Activated B cell treated with CpG ODN at 0.5 μM for 24 hours (primary cell): ENCODE measurements at regions not wholly inside any gene's neighbourhood (a gene's known extent, or its start where the extent isn't known, plus 50 kb on each side); places are given as distances from the start of the nearest gene placed in this dataset.

Source experiments
- ATAC-seq: fragments of 200-7000 bp; cut with Tn5 transposase; one replicate; pipeline ENCODE4 v1.10.0; 2021; ENCODE audit warnings: low read depth, mild to moderate bottlenecking, moderate library complexity
- CTCF ChIA-PET: fragments of 350-600 bp; sonication (Branson Sonifier 250); formaldehyde crosslinking; loops from one replicate; lab custom pipeline; 2021; ENCODE audit warnings: antibody characterized with exemption; lab: Charles Lee
- POLR2A ChIA-PET: fragments of 350-600 bp; sonication (Branson Sonifier 250); formaldehyde crosslinking; loops from one replicate; lab custom pipeline; 2021; ENCODE audit warnings: antibody characterized with exemption; lab: Charles Lee
- DNase-seq: peaks from one replicate; pipeline ENCODE4 v3.0.0; 2022
- H3K27ac Mint-ChIP-seq: one replicate; pipeline ENCODE4 v1.8.0; 2020; ENCODE audit warnings: mixed read lengths
- H3K27me3 Mint-ChIP-seq: one replicate; pipeline ENCODE4 v1.8.0; 2021; ENCODE audit warnings: mixed read lengths
- H3K36me3 Mint-ChIP-seq: one replicate; pipeline ENCODE4 v1.8.0; 2021; ENCODE audit warnings: low read depth, mixed read lengths
- H3K4me1 Mint-ChIP-seq: one replicate; pipeline ENCODE4 v1.8.0; 2021; ENCODE audit warnings: mixed read lengths
- H3K4me3 Mint-ChIP-seq: one replicate; pipeline ENCODE4 v1.8.0; 2020; ENCODE audit warnings: mild to moderate bottlenecking, mixed read lengths
- H3K9me3 Mint-ChIP-seq: one replicate; pipeline ENCODE4 v1.8.0; 2020; ENCODE audit warnings: mixed read lengths
- intact Hi-C: fragments of 100-400 bp; cut with micrococcal nuclease; formaldehyde crosslinking; loops from one replicate; pipeline ENCODE4 v1.15.1; 2024
- TF ChIP-seq, protein P1 (sequence below): fragments of 200-600 bp; IDR thresholded peaks from one replicate; pipeline ENCODE4 v1.8.0; 2022; ENCODE audit warnings: antibody characterized with exemption, mild to moderate bottlenecking

DNA sequence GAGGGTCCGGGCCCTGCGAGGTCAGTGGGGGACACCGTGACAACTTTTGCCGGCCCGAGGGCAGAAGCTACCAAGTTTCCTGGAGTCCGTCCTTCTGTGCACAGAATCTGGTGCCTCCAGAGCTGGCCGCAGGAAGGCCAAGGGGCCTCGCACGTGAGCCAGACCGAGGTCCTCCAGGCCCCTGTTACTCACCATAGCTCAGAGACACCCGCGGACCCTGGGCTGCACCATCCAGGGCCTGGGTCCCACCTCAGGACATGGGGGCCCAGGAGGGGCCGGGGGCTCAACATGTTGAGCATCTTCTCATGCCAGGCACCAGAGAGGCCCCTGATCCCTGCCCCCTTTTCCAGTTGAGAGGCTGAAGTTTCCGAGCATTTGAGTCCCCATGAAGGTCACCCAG lies 87.9 kb downstream of the HMX1 start:
- no peaks in the 10 kb centered on the region for H3K4me1 Mint-ChIP-seq
- POLR2A ChIA-PET = no interaction called here
- no peaks in the 10 kb centered on the region for H3K36me3 Mint-ChIP-seq
- no peaks in the 10 kb centered on the region for H3K9me3 Mint-ChIP-seq
- CTCF ChIA-PET = no interaction called here
- intact Hi-C loops = no loop called here
- DNase-seq = no peak
- TF ChIP-seq, protein P1, sequence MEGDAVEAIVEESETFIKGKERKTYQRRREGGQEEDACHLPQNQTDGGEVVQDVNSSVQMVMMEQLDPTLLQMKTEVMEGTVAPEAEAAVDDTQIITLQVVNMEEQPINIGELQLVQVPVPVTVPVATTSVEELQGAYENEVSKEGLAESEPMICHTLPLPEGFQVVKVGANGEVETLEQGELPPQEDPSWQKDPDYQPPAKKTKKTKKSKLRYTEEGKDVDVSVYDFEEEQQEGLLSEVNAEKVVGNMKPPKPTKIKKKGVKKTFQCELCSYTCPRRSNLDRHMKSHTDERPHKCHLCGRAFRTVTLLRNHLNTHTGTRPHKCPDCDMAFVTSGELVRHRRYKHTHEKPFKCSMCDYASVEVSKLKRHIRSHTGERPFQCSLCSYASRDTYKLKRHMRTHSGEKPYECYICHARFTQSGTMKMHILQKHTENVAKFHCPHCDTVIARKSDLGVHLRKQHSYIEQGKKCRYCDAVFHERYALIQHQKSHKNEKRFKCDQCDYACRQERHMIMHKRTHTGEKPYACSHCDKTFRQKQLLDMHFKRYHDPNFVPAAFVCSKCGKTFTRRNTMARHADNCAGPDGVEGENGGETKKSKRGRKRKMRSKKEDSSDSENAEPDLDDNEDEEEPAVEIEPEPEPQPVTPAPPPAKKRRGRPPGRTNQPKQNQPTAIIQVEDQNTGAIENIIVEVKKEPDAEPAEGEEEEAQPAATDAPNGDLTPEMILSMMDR = no peak
- ATAC-seq = no peak
- no peaks in the 10 kb centered on the region for H3K27me3 Mint-ChIP-seq
- no peak overlapping the region for H3K4me3 Mint-ChIP-seq
- no peak overlapping the region for H3K27ac Mint-ChIP-seq

DNA sequence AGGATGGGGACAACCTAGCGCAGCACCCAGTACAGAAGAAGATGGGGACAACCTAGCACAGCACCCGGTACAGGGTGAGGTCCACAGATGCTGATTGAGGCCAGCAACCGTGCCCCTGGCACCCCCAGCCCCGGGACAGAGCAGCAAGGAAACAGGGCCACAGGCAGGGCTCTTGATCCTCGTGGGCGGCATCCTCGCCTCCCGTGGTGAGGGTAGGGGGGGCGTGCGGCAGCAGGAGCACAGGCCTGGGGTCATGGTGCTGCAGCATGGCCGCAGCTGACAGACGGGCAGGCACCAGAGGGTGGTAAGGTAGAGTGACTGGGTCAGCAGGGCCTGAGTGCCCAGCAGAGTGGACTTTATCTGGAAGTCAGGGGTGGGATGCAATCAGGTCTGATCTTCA lies 89.5 kb downstream of the HMX1 start:
- H3K27ac Mint-ChIP-seq = no peak overlapping the region
- no peak for DNase-seq
- no peak for ATAC-seq
- ChIA-PET CTCF (no interaction called here), POLR2A (no interaction called here)
- no peak overlapping the region for H3K4me3 Mint-ChIP-seq
- H3K36me3 Mint-ChIP-seq = no peaks in the 10 kb centered on the region
- TF ChIP-seq, protein P1 = no peak
- no peaks in the 10 kb centered on the region for H3K27me3 Mint-ChIP-seq
- no peaks in the 10 kb centered on the region for H3K4me1 Mint-ChIP-seq
- intact Hi-C loops = no loop called here
- no peaks in the 10 kb centered on the region for H3K9me3 Mint-ChIP-seq

DNA sequence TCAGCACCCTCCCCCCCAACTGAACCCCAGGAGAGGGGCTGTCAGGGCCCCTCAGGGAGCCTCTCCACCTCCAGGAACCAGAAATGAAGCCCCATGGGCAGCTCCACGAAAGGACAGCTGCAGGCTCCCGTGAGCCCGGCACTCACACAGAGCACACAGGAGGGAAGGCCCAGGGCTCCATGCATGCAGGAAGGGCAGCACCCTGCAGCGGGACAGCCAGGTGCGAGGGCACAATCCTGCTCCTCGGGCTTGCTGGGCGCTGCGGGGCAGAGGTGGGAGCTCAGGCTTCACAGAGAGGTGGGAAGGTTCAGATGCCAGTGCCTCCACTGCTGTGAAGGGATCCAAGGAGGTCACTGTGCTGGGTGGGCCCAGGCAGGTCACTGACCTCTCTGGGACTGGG lies 90.0 kb downstream of the HMX1 start:
- no peaks in the 10 kb centered on the region for H3K9me3 Mint-ChIP-seq
- ATAC-seq = no peak
- POLR2A ChIA-PET = no interaction called here
- CTCF ChIA-PET = no interaction called here
- no peaks in the 10 kb centered on the region for H3K27me3 Mint-ChIP-seq
- no peak for DNase-seq
- TF ChIP-seq, protein P1 = no peak
- intact Hi-C loops = no loop called here
- no peaks in the 10 kb centered on the region for H3K4me1 Mint-ChIP-seq
- no peak overlapping the region for H3K4me3 Mint-ChIP-seq
- no peak overlapping the region for H3K27ac Mint-ChIP-seq
- H3K36me3 Mint-ChIP-seq = no peaks in the 10 kb centered on the region

DNA sequence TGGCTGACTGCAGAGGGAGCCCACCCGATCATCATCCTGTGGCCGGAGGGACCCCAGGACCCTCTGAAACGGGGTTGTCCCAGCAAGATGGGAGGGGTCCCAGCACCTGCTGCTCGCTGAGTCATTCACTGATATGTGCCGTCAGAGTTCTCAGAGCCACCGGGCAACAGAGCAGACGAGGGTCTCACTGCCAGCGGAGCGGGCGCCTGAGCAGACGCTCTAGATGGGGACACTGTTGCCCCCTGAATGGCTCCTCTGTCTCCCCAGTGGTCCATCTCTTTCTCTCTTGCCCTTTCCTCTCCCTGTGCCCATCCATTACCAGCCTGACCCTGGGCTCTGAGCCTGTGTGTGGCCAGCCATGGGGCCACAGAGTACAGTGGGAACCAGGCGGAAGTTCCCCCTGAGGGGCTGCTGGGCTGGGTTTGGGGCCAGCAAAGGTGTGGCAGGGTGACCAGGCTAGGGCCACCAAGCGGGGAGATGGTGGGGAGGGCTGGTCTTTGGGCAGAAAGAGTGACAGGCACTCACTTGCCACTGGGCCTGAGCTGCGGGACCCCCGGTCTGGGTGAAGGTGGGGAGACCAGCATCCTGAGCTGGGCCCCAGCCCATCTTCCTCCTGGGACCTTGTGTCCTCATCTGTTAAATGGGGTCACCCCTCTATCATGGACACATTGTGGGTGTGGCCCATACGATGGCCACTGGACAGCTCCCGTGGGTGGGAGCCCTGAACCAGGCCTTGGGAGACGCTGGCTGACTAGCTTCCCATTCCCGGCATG lies 90.9 kb downstream of the HMX1 start:
- no peak for ATAC-seq
- ChIA-PET CTCF (no interaction called here), POLR2A (no interaction called here)
- H3K4me3 Mint-ChIP-seq = no peak overlapping the region
- H3K9me3 Mint-ChIP-seq = no peaks in the 10 kb centered on the region
- no peak for DNase-seq
- H3K4me1 Mint-ChIP-seq = no peaks in the 10 kb centered on the region
- no peaks in the 10 kb centered on the region for H3K36me3 Mint-ChIP-seq
- no peaks in the 10 kb centered on the region for H3K27me3 Mint-ChIP-seq
- TF ChIP-seq, protein P1 = no peak
- intact Hi-C loops = no loop called here
- H3K27ac Mint-ChIP-seq = no peak overlapping the region

DNA sequence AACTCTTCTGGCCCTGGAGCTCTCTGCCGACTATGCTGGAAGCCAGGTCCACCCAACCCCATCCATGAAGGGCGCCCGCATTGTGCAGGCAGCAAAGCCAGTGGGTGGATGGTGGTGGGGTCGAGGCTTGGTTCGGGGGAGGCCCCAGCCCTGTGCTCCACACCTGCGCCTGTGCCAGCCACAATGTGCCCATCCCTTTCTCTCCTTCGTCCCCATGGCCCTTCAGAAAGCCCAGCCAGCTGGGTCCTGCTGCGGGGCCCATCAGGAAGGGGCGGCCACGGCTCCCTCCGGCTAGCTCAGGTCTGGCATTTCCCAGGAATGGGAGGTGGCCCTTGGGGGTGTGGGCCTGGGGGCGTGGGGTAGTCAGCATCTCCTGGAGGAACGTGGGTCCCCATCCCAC lies 91.6 kb downstream of the HMX1 start:
- Mint-ChIP-seq H3K4me3 (no peak overlapping the region), H3K4me1 (no peaks in the 10 kb centered on the region), H3K36me3 (no peaks in the 10 kb centered on the region), H3K9me3 (no peaks in the 10 kb centered on the region), H3K27ac (no peak overlapping the region), H3K27me3 (no peaks in the 10 kb centered on the region)
- ChIA-PET POLR2A (no interaction called here), CTCF (no interaction called here)
- no peak for DNase-seq
- intact Hi-C loops = no loop called here
- TF ChIP-seq, protein P1 = no peak
- no peak for ATAC-seq
